ENCODE measurements at regions not wholly inside any gene's neighbourhood (a gene's known extent, or its start where the extent isn't known, plus 50 kb on each side); places are given as distances from the start of the nearest gene placed in this dataset.

- no peak for DNase-seq (ENCODE audit: low read depth in 2 of 2)
Measured at GRCh38 chr13:106383791-106384190, 151.7 kb downstream of the EFNB2 start.

GRCh38 chr13:106382534-106382933 lies 152.9 kb downstream of the EFNB2 start:
- no peak for DNase-seq (ENCODE audit: low read depth in 2 of 2)

- DNase-seq (ENCODE audit: low read depth in 2 of 2): no peak
Measured at GRCh38 chr13:106381091-106381490, 154.4 kb downstream of the EFNB2 start.

- peak; percentile 15 to 27 for DNase-seq (ENCODE audit: low read depth in 2 of 2)
Measured at GRCh38 chr13:106377931-106378662, 157.4 kb downstream of the EFNB2 start.

DNA sequence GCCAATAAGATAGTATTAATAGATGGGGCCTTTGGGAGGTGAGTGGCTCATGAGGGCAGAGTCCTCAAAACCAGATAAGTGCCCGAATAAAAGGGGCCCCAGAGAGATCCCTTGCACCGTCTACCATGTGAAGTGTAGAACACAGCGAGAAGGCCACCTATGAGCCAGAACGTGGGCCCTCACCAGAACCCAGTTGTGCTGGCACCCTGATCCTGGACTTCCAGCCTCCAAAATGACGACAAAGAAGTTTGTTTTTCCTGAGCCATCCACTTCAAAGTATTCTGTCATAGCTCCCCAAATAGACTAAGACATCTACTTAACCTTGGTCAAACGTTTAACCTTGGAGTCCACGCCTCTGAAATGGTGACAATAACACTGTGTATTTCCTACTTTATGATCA lies 158.1 kb downstream of the EFNB2 start:
- DNase-seq (ENCODE audit: low read depth in 2 of 2): no peak

GRCh38 chr13:106376401-106377112 lies 158.9 kb downstream of the EFNB2 start:
- DNase-seq (ENCODE audit: low read depth in 2 of 2): peak; percentile 75 to 96

DNA sequence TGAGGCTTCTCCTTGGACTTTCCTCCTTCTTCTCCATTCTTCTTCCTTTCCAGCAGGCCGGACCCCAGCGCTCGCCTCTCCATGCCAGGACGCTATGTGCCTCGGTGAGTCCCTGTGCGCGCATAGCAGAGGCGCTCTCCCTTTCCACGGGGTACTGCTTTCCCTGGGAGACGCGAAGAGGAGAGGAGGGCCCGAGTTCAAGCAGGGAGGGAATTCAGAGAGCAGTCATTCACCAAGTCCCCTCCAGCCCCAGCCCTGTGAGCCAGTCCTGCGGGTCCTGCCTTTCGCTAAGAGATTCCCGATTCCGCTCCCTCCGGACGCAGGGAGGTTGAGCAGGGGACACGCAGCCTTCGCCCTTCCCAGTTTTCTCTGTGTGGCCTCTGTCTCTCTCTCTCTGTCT lies 160.4 kb downstream of the EFNB2 start:
- DNase-seq (ENCODE audit: low read depth in 2 of 2): no peak

GRCh38 chr13:106374631-106375030 lies 160.8 kb downstream of the EFNB2 start:
- DNase-seq (ENCODE audit: low read depth in 2 of 2): no peak

DNA sequence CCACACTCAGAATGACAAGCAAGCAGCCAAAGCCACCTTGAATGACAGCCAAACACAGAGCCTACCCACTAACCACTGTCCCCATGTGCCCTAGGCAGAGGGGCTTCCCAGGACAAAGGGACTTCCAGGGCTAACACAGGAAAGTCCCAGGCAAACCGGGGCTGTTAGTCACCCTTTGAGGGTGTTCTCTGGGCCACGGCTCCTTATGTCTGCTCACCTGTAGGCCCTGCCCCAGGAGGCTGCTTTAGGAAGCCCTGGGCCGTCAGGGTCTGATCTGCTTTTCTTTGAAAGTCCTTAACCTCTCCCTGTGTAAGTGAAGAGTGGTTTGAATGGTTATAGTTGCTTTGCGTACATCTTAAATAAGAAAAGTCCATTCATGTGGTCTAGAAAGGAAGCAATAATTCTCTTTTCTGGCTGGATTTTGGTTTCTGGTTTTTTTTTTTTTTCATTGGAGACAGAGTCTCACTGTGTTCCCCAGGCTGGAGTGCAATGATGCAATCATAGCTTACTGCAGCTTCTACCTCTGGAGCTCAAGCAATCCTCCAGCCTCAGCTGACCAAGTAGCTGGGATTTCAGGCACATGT lies 161.4 kb downstream of the EFNB2 start:
- peak; percentile 58 to 65 for DNase-seq (ENCODE audit: low read depth in 2 of 2)

- peak; percentile 54 to 82 for DNase-seq (ENCODE audit: low read depth in 2 of 2)
Measured at GRCh38 chr13:106373304-106373988, 162.0 kb downstream of the EFNB2 start.

- peak; percentile 78 to 90 for DNase-seq (ENCODE audit: low read depth in 2 of 2)
Measured at GRCh38 chr13:106372199-106373155, 163.0 kb downstream of the EFNB2 start.

GRCh38 chr13:106371024-106371423 lies 164.4 kb downstream of the EFNB2 start:
- DNase-seq (ENCODE audit: low read depth in 2 of 2): no peak

GRCh38 chr13:106369858-106370257 lies 165.6 kb downstream of the EFNB2 start:
- DNase-seq (ENCODE audit: low read depth in 2 of 2): no peak

- DNase-seq (ENCODE audit: low read depth in 2 of 2): no peak
Measured at GRCh38 chr13:106369091-106369490, 166.4 kb downstream of the EFNB2 start.

- DNase-seq (ENCODE audit: low read depth in 2 of 2): peak in 1 of 2 donors; percentile 15
Measured at GRCh38 chr13:106367361-106367971, 168.0 kb downstream of the EFNB2 start.

- no peak for DNase-seq (ENCODE audit: low read depth in 2 of 2)
Measured at GRCh38 chr13:106362707-106363106, 172.8 kb downstream of the EFNB2 start.

- no peak for DNase-seq (ENCODE audit: low read depth in 2 of 2)
Measured at GRCh38 chr13:106361621-106362020, 173.8 kb downstream of the EFNB2 start.

DNA sequence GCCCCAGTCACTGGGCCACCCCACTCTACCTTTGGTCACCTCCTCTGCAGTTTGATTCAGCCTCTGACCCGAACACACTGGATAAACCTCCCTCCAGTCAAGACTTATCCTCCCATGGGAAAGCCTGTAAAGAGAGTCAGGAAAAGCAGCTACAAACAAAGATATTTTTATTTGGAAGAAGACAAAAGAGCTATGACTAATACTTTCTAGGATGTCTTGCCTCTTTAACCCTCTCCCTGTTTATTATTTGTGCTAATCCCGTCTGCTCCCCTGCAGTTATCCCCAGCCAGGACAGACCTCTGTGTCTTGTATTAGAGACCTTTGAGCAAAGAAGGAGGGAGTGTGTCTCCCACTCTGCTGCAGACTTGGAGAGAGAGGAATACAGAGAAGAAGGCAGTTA lies 178.3 kb downstream of the EFNB2 start:
- DNase-seq (ENCODE audit: low read depth in 2 of 2): peak in 1 of 2 donors; percentile 54

DNA sequence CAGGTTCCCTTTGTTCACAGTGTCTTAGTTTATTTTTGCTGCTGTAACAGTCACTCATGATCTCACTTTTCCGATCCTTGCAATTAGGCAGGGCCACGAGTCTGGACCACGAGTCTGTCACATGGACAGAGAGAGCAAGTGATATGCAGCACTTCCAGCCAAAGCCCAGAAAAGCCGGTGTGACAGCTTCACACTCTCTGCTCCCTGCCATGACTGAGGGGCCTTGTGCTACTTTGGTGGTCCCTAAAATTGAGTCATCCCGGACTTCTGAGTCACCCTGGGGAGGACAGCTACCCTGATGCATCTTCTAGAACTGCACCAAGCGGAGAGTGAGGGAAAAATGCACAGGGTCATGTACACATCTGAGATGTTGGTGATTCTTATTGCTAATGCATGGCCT lies 179.6 kb downstream of the EFNB2 start:
- DNase-seq (ENCODE audit: low read depth in 2 of 2): no peak

GRCh38 chr13:106354961-106355360 lies 180.5 kb downstream of the EFNB2 start:
- no peak for DNase-seq (ENCODE audit: low read depth in 2 of 2)
